ENCODE measurements at regions not wholly inside any gene's neighbourhood (a gene's known extent, or its start where the extent isn't known, plus 50 kb on each side); places are given as distances from the start of the nearest gene placed in this dataset.
"Not testable (repeated sequence)": the region's sequence is repeated elsewhere in the genome, so short reads cannot be mapped to it uniquely, and the experiment has no call there.

DNA sequence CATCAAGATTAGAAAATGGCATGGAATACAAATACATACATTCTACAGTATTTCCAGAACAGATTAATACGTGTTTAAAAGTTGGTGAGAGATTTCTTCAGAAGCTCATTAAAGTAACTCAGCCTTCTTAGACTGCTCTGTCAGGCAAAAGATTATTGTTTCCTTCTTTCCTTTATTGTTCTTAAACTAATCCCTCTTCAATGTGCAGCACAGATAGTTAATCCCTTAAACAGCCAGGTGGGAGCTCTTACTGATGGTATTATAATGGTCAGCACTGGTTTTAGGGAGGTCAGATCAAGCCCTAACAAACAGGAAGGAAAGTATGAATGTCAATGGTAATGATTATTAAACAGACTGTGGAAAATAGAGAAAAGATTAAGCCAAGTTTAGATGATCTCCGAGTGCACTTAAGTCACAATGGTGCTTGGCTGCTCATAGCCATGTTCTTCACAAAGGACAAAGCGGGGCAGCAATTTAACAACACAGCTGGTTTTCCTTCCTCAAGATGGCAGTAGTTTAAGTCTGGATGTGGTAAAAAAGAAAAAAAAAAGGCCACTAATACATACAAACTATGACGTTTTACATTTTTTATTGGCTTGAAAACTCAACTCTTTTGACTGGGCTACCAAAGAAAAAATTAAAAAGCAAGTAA is 992.6 kb downstream of the PCDH9 start:
- no peak for DNase-seq

DNA sequence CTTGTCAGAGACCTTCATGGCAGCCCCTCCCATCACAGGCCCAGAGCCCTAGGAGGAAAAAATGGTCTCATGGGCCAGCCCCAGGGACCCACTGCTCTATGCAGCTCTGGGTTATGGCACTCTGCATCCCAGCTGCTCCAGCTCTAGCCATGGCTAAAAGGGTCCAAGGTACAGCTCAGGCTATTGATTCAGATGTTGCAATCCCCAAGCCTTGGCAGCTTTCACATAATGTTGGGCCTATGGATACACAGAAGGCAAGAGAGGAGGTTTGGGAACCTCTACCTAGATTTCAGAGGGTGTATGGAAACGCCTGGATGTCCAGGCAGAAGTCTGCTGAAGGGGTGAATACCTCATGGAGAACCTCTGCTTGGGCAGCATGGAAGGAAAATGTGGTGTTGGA is 996.0 kb downstream of the PCDH9 start:
- no peak for DNase-seq

DNA sequence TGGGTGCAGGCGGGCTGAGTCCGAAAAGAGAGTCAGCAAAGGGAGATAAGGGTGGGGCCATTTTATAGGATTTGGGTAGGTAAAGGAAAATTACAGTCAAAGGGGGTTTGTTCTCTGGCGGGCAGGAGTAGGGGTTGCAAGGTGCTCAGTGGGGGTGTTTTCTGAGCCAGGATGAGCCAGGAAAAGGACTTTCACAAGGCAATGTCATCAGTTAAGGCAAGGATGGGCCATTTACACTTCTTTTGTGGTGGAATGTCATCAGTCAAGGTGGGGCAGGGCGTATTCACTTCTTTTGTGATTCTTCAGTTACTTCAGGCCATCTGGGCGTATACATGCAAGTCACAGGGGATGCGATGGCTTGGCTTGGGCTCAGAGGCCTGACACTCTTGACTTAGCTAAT is 998.2 kb downstream of the PCDH9 start:
- not testable (repeated sequence) for DNase-seq

DNA sequence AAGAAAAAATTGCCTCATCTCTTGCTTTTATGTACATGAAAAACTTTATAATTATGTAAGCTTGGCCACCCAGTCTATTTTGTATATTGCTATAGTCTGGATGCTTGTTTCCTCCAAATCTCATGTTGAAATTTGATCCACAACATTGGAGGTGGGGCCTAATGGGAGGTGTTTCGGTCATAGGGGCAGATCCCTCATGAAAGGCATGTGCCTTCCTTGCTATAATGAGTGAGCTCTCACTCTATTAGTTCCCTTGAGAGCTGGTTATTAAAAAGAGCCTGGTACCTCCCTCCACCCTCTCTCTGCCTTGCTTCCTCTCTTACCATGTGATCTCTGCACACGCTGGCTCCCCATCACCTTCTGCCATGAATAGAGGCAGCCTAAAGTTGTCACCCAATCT is 1005.1 kb downstream of the PCDH9 start:
- DNase-seq: no peak

DNA sequence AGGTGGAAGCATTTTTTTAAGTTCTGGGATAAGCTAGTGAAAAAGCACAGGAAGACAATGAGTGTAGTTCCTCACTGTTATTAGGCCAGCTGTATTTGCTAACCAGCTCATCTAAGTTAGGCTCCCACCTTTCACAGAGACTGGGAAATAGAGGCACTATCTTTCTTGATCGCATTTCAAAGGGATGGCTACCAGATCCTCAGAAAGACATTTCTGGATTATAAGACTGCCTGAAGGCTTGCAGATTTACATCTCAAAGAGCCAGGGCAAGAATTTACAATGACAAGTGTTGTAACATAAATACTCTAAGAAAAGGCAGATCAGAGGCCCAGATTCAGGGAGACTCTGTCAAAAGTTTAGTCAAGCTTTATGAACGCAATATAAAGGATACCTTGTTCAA is 1005.5 kb downstream of the PCDH9 start:
- no peak for DNase-seq

DNA sequence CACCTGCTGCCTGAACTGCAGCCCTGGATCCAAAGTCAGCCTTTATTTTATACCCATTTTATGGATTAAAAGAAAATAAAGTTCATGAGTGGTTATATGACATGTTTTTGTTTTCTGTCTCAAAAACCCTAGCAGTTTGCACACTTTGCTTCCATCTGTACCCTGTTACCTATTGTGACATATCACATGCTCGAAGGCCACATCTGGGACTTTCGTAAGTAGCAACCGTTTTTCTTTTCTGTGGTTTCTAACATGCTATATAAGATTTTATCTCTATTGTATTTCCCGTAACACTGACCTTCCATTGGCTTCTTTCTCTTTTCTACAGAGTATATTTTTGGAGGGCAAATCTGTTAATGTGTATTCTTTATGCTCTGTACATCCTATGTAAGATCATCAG is 1007.2 kb downstream of the PCDH9 start:
- no peak for DNase-seq

DNA sequence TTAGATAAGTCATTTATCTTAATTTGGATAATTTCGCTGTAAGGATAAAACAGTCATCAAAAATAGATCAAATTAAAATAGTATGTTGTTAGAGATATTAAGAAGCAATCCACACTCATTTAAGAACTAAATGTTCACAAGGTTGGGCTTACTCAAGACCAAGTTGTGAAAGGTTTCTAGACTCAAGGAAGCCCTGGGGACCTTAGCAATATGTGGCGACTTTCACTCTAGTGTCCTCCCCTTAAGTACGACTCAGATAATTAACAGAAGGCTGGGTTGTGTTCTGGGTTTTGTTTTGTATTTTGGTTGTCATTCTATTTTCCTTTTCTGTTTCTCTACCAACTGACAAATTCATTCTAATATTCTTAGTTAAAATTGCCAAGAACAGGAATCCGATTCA is 1008.0 kb downstream of the PCDH9 start:
- DNase-seq: no peak

DNA sequence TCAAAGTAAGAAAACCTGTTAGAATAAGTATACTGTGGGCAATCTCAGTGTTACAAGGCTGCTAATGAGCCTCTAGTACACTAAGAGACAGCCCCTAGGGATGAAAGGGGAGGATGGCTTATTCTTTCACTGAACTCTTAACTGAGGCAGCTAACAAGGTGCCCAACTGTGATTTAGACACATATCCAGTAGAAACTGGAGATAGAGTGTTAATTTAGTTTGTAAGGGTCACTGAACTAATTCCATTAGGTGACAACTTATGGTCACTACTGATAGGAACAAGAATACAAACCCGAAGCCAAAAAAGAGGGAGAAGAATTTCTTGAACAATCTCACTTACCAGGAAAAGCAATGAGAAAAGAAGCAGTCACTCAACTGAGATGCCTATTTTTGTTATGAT is 1010.6 kb downstream of the PCDH9 start:
- DNase-seq: no peak

DNA sequence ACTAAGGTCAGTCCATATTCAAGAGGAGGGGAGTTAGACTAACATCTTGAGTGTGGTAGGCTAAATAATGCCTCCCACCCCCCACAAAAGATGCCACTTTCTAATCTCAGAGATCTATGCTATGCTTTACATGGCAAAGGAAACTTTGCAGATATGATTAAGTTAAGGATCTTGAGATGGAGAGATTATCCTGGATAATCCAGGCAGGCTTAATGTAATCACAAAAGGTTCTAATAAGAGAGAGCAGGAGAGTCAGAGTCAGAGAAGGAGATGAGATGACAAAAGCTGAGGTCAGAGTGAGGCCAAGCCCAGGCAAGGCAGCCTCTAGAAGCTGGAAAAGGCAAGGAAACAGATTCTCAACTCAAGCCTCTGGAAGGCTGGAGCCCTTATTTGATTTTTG is 1011.6 kb downstream of the PCDH9 start:
- DNase-seq: no peak

DNA sequence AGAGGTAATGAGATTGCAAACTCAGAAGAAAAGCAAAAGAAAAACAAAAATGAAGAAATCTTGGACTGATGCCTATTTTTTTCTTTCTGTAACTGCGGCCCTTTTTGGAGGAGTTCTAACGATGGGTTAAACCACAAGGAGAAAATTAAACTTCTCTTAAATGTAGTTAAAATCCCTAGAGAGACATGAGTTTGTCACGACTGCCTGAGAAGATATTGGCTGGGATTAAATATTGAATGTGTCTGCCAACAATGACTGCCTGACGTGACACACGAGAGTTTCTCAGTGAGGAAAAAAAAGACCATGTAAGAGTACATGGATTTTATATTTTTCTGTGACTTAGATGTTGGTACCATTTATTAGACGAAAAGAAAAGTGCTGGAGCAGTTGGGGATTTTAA is 1013.4 kb downstream of the PCDH9 start:
- no peak for DNase-seq

DNA sequence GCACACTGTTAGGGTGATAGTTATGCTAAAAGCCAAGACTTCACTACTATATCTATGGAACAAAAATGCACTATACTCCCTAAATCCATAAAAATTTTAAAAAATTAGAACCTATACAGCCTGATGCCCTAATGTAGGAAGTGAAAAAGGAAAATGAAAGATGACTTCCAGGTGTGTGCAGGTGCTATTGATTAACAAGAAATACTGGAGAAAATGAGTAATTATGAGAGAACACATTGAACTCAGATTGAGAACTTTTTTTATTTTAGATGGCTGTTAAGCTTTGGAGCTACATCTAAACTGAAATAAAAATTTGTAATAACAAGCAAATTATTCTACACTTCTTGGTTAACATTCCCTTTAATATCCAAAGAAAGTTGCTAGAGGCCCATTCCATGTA is 1015.7 kb downstream of the PCDH9 start:
- no peak for DNase-seq

DNA sequence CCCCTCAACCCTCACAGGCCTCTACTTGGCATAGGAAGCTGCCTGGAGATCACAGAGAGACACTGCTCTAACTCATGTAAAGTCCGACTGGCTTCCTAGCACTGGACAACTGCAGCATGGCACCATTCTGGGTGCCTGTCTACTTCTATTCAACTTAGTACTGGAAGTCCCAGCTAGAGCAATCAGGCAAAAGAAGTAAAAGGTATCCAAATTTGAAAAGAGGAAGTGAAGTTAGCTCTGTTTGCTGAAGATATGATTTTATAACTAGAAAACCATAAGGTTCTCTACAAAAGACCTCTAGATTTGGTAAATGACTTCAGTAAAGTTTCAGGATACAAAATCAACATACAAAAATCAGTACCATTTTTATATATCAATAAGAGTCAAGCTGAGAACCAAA is 1017.6 kb downstream of the PCDH9 start:
- DNase-seq: no peak

DNA sequence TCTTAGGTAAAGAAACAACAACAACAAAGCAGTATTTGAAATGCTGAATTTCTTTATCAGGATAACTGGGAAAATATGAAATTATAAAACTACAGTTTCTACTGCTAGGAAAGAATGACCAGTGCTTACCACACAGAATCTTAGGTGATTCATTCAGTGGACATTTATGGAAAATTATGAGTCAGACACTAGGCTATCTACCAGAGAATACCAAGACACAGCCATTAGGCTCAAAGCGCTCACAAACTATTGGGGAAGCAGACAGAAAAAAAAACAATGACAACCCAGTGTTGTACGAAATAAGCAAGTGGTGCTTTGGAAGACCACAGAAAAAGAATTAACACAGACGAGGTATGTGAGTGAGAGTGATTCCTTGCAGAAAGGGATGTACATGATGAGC is 1019.5 kb downstream of the PCDH9 start:
- no peak for DNase-seq

DNA sequence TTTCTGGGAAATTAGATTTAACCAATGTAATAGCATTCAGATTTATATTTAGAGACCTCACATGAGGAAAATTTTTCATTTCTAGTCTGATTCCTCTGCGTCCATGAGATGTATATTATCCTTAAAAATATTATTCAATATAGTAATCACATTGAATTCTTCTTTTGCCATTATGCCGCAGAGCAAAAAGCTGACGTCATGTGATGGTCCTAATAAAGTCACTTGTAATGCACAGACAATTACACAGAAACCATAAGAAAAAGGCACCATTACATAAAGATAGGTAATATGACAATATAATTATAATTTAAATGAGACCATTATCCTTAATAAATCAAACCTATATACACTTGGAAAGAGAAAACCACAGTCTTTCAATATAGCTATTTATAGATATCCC is 1021.5 kb downstream of the PCDH9 start:
- no peak for DNase-seq

DNA sequence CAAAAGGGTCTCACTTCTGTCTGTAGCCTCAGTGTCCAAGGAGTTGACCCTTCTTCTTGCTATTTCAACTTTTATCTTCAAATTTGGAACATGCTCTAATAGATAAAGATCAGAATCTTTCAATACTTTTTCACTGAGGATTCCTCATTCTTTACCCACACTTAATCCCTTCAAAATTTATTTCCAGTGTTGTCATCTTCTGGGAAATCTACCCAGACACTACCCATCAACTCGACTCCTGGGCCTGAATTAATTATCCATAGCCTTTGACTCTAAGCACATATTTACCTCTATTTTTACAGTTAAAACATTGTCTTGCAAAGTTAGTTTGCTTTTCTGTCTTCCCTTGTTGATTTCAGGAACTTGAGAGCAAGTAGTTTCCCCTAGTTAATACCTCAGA is 1022.5 kb downstream of the PCDH9 start:
- DNase-seq: no peak

DNA sequence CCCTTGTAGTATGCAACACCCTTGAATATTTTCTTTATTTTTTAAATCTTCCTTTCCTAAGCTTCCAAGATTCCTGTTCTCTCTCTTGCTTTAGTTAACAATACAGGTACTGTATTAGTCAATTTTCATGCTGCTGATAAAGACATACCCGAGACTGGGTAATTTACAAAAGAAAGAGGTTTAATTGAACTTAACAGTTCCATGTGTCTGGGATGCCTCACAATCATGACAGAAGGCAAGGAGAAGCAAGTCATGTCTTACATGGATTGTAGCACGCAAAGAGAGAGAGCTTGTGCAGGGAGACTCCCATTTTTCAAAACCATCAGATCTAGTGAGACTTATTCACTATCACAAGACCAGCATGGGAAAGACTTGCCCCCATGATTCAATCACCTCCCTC is 1024.3 kb downstream of the PCDH9 start:
- no peak for DNase-seq

DNA sequence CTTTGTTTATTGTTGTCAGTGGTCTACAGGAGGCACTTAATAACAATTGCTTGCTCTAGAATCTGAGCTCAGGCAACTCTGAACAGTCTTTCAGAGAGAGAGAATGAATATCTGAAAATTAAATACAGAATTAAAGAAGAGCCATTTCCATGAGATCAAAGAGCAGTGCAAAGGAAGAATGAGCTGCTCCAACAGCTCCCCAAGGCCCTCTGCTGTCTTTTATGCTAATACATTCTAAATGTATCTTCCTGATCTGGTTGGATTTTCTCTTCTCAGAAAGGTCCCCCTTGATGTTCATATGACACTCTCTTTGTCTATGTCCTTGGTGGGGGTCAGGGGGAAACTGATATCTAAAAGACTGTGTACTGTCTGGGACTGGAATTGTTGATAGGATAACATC is 1029.6 kb downstream of the PCDH9 start:
- DNase-seq: no peak

DNA sequence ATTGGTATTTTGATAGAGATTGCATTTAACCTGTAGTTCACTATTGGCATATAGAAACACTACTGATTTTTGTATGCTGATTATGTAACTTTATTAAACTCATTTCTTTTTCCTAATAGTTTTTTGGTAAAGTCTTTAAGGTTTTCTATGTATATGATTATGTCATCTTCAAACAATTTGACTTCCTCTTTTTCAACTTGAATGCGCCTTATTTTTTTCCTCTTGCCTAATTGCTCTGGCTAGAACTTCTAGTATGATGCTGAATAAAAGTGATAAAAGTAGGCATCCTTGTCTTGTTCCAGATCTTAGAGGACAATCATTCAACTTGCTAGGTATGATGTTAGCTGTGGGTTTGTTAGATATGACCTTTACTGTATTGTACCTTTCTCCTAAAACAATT is 1034.9 kb downstream of the PCDH9 start:
- DNase-seq: no peak

DNA sequence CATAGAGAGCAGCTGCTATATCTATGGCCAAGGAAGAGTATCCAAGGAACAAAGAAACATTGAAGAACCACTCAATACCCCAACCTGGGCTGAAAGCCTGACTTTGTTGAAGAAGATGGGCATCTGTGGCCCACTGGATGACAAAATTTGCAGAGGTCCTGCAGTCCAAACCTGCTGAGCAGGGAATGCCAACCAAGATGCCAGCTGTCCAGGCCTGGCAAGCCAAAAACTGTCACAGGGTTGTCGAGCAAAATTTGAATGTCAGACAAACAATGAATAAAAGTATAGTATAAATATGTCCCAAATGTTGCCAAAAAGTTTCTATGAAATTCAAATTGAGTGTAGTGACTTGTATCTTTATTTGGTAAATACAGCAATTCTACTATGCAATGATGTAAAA is 1040.2 kb downstream of the PCDH9 start:
- no peak for DNase-seq

DNA sequence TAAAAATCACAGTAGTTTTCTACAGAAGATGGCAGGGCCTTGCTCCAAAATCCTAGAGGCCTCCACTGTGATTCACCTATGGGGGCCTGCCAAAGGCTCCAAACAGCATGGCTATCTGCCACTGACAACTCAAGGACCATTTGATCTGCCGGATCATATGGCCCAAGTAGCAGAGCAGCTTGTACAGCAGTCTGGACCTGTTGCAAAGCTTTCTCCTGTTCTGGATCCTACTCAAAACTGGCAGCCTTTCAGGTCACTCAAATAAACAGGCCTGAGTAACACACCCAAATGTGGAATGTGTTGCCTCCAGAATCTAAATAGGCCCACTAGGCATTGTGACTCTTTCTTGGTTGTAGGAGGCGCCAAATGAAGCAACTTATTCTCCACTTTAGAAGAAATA is 1049.3 kb downstream of the PCDH9 start:
- DNase-seq: peak; percentile 57

DNA sequence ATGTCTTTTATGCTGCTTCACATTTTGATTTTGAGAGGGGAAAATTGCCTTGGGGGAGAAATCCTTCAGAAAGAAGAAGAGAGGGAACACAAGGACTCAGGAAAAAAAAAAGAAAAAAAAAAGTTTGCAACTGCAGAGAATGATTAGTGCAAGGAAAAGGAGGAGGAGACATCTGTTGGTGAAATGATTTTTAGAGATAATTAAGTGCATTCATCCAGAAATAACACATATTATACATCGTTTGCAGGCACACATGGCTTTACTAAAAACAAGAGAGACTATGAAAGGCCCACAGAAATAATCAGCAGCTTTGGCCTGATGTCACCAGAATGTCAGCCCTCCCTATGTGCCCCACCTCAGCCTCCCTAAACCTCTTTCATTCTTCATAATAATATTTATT is 1058.2 kb downstream of the PCDH9 start:
- DNase-seq: peak; percentile 36

DNA sequence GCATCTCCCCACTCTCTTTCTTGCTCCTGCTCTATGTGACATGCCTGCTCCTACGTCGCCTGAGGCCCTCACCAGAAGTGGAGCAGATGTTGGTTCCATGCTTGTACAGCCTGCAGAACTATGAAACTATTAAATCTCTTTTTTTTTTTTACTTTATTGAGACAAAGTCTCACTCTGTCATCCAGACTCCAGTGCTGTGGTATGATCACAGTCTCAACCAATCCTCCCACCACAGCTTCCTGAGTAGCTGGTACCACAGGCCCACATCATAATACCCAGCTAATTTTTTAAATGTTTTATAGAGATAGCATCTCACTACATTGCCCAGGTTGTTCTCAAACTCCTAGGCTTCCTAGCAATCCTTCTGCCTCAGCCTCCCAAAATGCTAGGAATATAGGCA is 1067.7 kb downstream of the PCDH9 start:
- DNase-seq: no peak

DNA sequence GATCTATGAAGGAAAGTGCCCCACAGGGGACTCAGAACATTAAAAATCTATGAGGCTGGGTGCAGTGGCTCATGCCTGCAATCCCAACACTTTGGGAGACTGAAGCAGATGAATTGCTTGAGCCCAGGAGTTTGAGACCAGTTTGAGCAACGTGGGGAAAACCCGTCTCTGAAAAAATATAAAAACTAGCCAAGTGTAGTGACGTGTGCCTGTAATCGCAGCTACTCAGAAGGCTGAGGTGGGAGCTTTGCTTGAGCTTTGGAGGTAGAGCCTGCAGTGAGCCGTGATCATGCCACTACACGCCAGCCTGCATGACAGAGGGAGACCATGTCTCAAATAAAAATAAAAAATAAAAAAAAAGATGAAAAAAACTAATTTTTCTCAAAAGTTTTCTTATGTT is 1070.6 kb downstream of the PCDH9 start:
- no peak for DNase-seq

DNA sequence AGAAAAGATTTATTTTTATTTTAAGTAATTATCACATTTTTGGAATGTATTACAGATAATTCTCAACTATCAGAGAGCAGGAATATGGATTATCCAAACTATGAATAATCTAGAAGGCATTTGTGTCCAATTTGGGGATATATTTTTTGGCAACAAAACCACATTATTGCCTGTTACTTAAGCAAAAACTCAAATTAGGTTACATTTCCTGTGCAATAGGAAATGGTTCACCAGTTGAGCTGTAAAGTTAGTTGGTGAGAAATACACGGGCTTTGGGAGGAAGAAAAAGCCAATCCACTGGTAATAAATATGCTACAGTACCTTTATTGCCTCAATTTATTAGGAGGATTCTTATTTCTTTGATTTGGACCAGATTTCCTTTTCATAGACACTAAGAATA is 1075.2 kb downstream of the PCDH9 start:
- DNase-seq: no peak

DNA sequence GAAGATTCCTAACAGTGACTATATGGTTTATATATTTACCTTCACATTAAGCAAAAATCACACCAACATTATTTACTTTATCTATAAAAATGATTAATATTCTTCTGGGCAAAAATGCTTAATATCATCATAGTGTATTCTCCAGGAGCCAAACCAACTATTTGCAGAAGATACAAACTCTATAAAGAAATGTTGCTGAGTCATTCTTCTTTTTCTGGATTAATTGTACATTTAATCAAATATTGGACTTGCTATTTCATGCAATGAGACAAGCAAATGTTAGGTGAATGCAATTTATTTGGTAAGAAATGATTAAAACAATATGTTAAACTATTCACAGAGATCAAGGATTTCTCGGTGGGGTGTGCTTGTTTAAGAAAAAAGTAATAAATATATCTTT is 1075.8 kb downstream of the PCDH9 start:
- no peak for DNase-seq

DNA sequence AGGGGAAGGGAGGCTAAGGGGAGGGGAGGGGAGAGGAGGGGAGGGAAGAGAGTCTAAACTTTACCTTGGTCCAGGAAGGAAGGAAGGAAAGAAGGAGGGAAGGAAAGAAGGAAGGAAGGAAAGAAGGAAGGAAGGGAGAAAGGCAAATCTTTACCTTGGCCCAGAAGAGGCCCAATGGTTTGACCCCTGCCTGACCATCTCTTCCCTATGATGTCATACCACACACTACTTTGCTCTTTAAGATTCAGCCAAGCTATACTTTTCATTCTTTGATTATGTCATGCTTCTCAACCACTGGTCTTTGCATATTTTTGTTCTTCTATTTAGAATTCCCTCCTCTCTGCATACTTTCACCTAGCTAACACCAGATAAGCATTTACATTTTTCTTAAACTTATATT is 1077.5 kb downstream of the PCDH9 start:
- no peak for DNase-seq

All from NCI-H446 treated with DMSO at 0.1 percent for 48 hours (cell line).